Coronary artery (tissue), 2 donors: ENCODE measurements at regions not wholly inside any gene's neighbourhood (a gene's known extent, or its start where the extent isn't known, plus 50 kb on each side); places are given as distances from the start of the nearest gene placed in this dataset.
A peak's percentile ranks its signal among the peaks of the same experiment; 100 is the strongest.

Experiments
- DNase-seq: peaks from one replicate; pipeline ENCODE4 v3.0.0-alpha.2; 2017; ENCODE audit warnings: low spot score
- H3K27ac ChIP-seq, 2 donors: fragments of 200-600 bp; sonication (generic); one replicate each; pipeline ENCODE4 v1.5.1; 2016 to 2019
- H3K4me3 ChIP-seq: fragments of 200-600 bp; sonication (generic); 2 replicates; pipeline ENCODE4 v1.5.1; 2016; ENCODE audit warnings: mild to moderate bottlenecking, moderate library complexity
- CTCF ChIP-seq: fragments of 200-600 bp; sonication (generic); IDR thresholded peaks from one replicate; pipeline ENCODE4 v1.5.1; 2019; ENCODE audit warnings: antibody characterized with exemption

- no peak overlapping the region for H3K27ac ChIP-seq
These were observed 282.2 kb upstream of the CDH5 start for GRCh38 chr16:66084306-66084705.

GRCh38 chr16:66083171-66083570 lies 283.3 kb upstream of the CDH5 start:
- TF ChIP-seq CTCF, result no peak
- no peak overlapping the region for H3K4me3 ChIP-seq
- no peak overlapping the region for H3K27ac ChIP-seq
- no peak for DNase-seq

More at GRCh38 chr16:66084306-66084705, 282.2 kb upstream of the CDH5 start:
- TF ChIP-seq CTCF, result no peak
- DNase-seq, result no peak
- H3K4me3 ChIP-seq, result no peak overlapping the region

DNA sequence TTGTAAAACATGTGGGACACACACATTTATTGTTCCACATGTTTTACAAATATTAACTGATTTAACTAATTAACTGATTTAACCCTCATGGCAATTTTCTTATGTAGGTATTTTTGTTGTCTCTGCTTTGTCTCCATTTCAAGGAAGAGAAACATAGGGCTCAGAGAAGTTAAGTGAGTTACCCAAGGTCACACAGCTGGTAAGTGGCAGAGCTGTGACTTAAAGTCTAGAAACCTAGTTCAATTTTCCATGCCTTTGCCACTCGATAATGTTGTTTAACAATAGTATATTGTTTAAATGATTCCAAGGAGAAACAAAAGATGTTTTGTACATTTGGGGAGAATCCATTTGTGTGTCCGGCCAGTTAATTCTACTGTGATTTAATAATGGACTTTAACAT lies 284.1 kb upstream of the CDH5 start:
- no peak for DNase-seq
- no peak for TF ChIP-seq CTCF
- Histone ChIP-seq H3K4me3 (no peak overlapping the region), H3K27ac (no peak overlapping the region)

DNA sequence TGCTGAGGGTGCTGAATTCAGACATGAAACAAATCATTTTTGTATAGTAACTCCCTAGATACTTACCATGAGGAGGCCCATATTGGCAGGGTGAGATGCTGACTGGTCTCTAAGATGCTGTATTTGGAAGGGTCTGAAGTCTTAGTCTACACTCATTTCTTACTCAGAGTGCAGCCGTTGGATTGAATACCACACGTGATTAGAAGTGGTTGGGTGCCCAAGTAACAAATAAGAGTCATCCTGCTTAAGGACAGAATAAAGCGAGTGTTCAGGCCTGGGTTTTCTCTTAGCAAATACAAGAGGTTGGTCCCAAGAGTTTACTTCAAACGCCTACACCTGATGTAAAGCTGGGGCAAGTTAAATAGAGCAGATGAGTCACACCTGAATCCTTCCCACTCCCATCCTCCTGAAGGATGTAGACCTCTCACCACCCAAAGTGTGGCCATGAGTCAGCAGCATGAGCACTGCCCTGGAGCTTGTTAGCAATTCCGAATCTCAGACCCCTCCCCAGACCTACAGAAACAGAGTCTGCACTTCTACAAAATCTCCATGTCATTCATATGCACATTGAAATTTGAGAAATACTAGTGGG lies 284.6 kb upstream of the CDH5 start:
- no peak for DNase-seq
- TF ChIP-seq CTCF, result no peak
- Histone ChIP-seq H3K27ac (no peak overlapping the region), H3K4me3 (no peak overlapping the region)

DNA sequence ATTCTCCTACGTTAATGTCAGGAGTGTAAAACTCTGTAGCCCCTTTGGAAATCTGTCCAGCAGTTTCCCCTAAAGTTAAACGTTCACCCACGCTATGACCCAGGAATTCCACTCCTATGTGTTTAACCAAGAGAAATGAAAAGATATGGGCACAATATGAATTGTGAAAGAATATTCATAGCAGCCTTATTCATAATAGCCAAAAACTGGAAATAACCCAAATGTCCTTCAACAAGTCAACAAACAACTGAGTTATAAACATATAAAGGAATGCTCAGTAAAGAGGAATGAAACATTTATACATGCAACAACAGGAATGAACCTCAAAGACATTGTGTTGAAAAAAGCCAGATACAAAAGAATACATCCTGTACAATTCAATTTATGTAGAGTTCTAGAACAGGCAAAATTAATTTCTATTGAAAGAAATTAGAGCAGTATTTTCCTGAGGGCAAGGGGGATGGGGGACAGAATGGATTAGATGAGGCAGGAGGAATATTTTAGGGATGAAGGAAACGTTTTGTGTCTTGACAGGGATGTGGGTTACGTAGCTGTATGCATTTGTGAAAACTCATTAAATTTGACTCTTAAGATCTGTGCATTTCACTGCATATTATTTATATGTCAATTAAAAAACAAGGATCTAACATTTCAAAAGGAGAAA lies 286.7 kb upstream of the CDH5 start:
- DNase-seq, result no peak
- Histone ChIP-seq H3K4me3 (no peak overlapping the region), H3K27ac (no peak overlapping the region)
- TF ChIP-seq CTCF, result no peak

DNA sequence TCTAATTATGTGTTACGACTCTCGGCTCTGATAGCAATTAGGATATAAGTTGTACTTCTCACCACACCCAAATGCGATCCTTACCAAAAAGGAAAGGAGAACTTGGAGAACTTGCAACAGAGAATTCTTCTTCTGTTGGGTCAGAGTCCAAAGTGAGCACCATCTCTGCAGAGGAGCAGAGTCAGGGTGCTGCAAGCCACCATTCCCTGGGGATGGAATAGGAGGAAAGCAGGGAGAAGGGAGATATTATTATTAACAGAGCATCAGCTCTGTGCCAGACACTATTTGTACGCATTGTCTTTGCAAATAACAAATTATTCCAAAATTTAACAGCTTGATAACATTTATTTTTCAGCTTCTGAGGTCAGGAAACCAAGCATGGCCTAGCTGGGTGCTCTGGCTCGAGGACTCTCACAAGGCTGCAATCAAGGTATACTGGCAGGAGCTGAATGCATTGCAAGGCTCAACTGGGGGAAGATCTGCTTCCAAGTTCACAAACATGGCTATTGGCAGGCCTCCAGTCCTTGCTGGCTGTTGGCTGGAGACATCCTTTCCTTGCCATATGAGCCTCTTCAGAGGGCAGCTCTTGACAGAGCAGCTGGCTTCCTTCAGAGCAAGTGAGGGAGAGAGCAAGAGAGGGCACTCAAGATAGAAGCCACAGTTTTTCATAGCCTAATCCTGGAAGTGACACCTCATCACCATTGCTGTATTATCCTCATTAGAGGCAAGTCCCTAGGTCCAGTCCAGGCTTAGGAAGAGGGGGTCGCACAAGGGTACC lies 296.2 kb upstream of the CDH5 start:
- Histone ChIP-seq H3K4me3 (no peak overlapping the region), H3K27ac (peak overlapping the region in 1 of 2 donors; percentile 26)
- TF ChIP-seq CTCF, result no peak
- no peak for DNase-seq
